CD14-positive monocyte (primary cell): ENCODE measurements at regions not wholly inside any gene's neighbourhood (a gene's known extent, or its start where the extent isn't known, plus 50 kb on each side); places are given as distances from the start of the nearest gene placed in this dataset.

Experiments used
- DNase-seq, 3 donors: peaks; one replicate each; pipeline ENCODE4 v3.0.0-alpha.2; 2011 to 2022
- H2AFZ ChIP-seq: 2 replicates; pipeline ENCODE4 v1.6.0; 2012; ENCODE audit warnings: mild to moderate bottlenecking, low read depth, low read length, inconsistent platforms; ENCODE audit not compliant: insufficient read depth, poor library complexity, severe bottlenecking
- H3K27ac ChIP-seq, 2 donors: 1 replicate in 1 of 2; 2 replicates in 1 of 2; pipeline ENCODE4 v1.5.1; 2012 to 2013; ENCODE audit warnings: low read length in 2 of 2, control low read depth in 1 of 2, inconsistent platforms in 1 of 2, low read depth in 1 of 2, mild to moderate bottlenecking in 1 of 2
- H3K27me3 ChIP-seq, 2 donors: one replicate each; pipeline versions ENCODE4 v1.6.0 to v1.6.1; 2011 to 2013; ENCODE audit warnings: low read length in 2 of 2; ENCODE audit not compliant: control insufficient read depth in 2 of 2, insufficient read depth in 2 of 2
- H3K36me3 ChIP-seq, 2 donors: replicated peaks in 1 of 2; 1 replicate in 1 of 2; 2 replicates in 1 of 2; pipeline versions ENCODE4 v1.5.1 to v1.6.1; 2012 to 2013; ENCODE audit warnings: low read length in 2 of 2, control low read depth in 1 of 2, inconsistent platforms in 1 of 2, mild to moderate bottlenecking in 1 of 2; ENCODE audit not compliant: insufficient read depth in 2 of 2, control insufficient read depth in 1 of 2
- H3K4me1 ChIP-seq, 2 donors: 1 replicate in 1 of 2; 2 replicates in 1 of 2; pipeline versions ENCODE4 v1.5.1 to v1.6.1; 2012 to 2013; ENCODE audit warnings: low read length in 2 of 2, control low read depth in 1 of 2, inconsistent platforms in 1 of 2, mild to moderate bottlenecking in 1 of 2, moderate library complexity in 1 of 2; ENCODE audit not compliant: insufficient read depth in 2 of 2, control insufficient read depth in 1 of 2
- H3K4me2 ChIP-seq: replicated peaks from 2 replicates; pipeline ENCODE3; 2012; ENCODE audit warnings: low read length, moderate library complexity, mild to moderate bottlenecking; ENCODE audit not compliant: poor library complexity, severe bottlenecking; ENCODE audit errors: extremely low read depth
- H3K4me3 ChIP-seq, 3 experiments: fragments of 200-600 bp in 1 of 3; sonication (generic) in 1 of 3; replicated peaks in 1 of 3; 1 replicate in 2 of 3; 2 replicates in 1 of 3; pipeline ENCODE4 v1.5.1; 2011 to 2013; ENCODE audit warnings: low read length in 3 of 3, mild to moderate bottlenecking in 3 of 3, control low read depth in 2 of 3, low read depth in 2 of 3, inconsistent platforms in 1 of 3, moderate library complexity in 1 of 3
- H3K79me2 ChIP-seq: 2 replicates; pipeline ENCODE4 v1.6.0; 2012; ENCODE audit warnings: mild to moderate bottlenecking, control low read depth, inconsistent platforms, low read length, moderate library complexity; ENCODE audit not compliant: insufficient read depth
- H3K9ac ChIP-seq: 2 replicates; pipeline ENCODE4 v1.6.0; 2017; ENCODE audit warnings: low read length, mild to moderate bottlenecking; ENCODE audit not compliant: insufficient read depth, poor library complexity, severe bottlenecking
- H3K9me3 ChIP-seq, 2 donors: replicated peaks in 1 of 2; 1 replicate in 1 of 2; 2 replicates in 1 of 2; pipeline versions ENCODE4 v1.5.1 to v1.6.1; 2012 to 2013; ENCODE audit warnings: low read length in 2 of 2, control low read depth in 1 of 2; ENCODE audit not compliant: control insufficient read depth in 1 of 2, insufficient read depth in 1 of 2
- H4K20me1 ChIP-seq: 2 replicates; pipeline ENCODE4 v1.6.0; 2012; ENCODE audit warnings: mild to moderate bottlenecking, low read length, control low read depth, moderate library complexity; ENCODE audit not compliant: insufficient read depth
- H3K27ac Mint-ChIP-seq, 7 donors: one replicate each; pipeline ENCODE4 v1.8.0; 2020; ENCODE audit warnings: mild to moderate bottlenecking in 7 of 7, mixed read lengths in 7 of 7, moderate library complexity in 6 of 7, inconsistent platforms in 2 of 7
- H3K27me3 Mint-ChIP-seq, 3 donors: one replicate each; pipeline ENCODE4 v1.8.0; 2021 to 2022; ENCODE audit warnings: low read depth in 3 of 3, mild to moderate bottlenecking in 3 of 3, mixed read lengths in 3 of 3, moderate library complexity in 3 of 3, inconsistent platforms in 1 of 3
- H3K36me3 Mint-ChIP-seq, 2 donors: one replicate each; pipeline ENCODE4 v1.8.0; 2020; ENCODE audit warnings: mixed read lengths in 2 of 2, inconsistent platforms in 1 of 2, mild to moderate bottlenecking in 1 of 2
- H3K4me1 Mint-ChIP-seq: one replicate; pipeline ENCODE4 v1.8.0; 2020; ENCODE audit warnings: mild to moderate bottlenecking, mixed read lengths
- H3K4me3 Mint-ChIP-seq, 2 donors: one replicate each; pipeline ENCODE4 v1.8.0; 2020; ENCODE audit warnings: mild to moderate bottlenecking in 2 of 2, mixed read lengths in 2 of 2, moderate library complexity in 1 of 2
- H3K9me3 Mint-ChIP-seq, 7 donors: one replicate each; pipeline ENCODE4 v1.8.0; 2020 to 2022; ENCODE audit warnings: mixed read lengths in 7 of 7, mild to moderate bottlenecking in 6 of 7, moderate library complexity in 6 of 7, inconsistent platforms in 2 of 7
- CTCF ChIP-seq: fragments of 200-600 bp; IDR thresholded peaks from one replicate; pipeline ENCODE4 v1.8.0; 2022; ENCODE audit warnings: antibody characterized with exemption, mild to moderate bottlenecking
- whole genome bisulfite sequencing: methylation state at CpG from one replicate; pipeline ENCODE4 v1.1.5; 2013; ENCODE audit warnings: missing lambda C conversion rate; ENCODE audit not compliant: insufficient coverage; 5-methylcytosine and 5-hydroxymethylcytosine counted together
- intact Hi-C, 2 donors: fragments of 100-400 bp; cut with micrococcal nuclease; formaldehyde crosslinking; loops; one replicate each; pipeline versions ENCODE4 v1.15.0 to v1.15.1; 2023

GRCh38 chr9:29616844-29617243, 2043.6 kb upstream of the C9orf72 start:
- no peak overlapping the region for H2AFZ ChIP-seq
- no peaks in the 10 kb centered on the region for H3K36me3 ChIP-seq
- H3K4me3 ChIP-seq = no peak overlapping the region
- intact Hi-C loops = no loop called here
- no peaks in the 10 kb centered on the region for H3K36me3 Mint-ChIP-seq
- H3K27ac Mint-ChIP-seq = no peak overlapping the region
- H3K27me3 ChIP-seq = no peaks in the 10 kb centered on the region
- DNase-seq = no peak
- no peak for TF ChIP-seq CTCF
- no peak overlapping the region for H3K27ac ChIP-seq
- H3K4me2 ChIP-seq = no peak overlapping the region
- no CpG with 5 or more reads among the region's 2 CpGs for WGBS
- H3K4me1 ChIP-seq = peaks cover 0 to 5% of the 10 kb centered on the region in 2 donors
- no peaks in the 10 kb centered on the region for H4K20me1 ChIP-seq
- no peak overlapping the region for H3K4me3 Mint-ChIP-seq
- no peaks in the 10 kb centered on the region for H3K9me3 ChIP-seq
- H3K9me3 Mint-ChIP-seq = peaks cover 0 to 4% (median 0%) of the 10 kb centered on the region in 7 donors
- H3K79me2 ChIP-seq = no peaks in the 10 kb centered on the region
- H3K27me3 Mint-ChIP-seq = no peaks in the 10 kb centered on the region
- no peak overlapping the region for H3K9ac ChIP-seq
- peaks cover 16% of the 10 kb centered on the region for H3K4me1 Mint-ChIP-seq

- no peaks in the 10 kb centered on the region for H3K9me3 ChIP-seq
- DNase-seq = no peak
- no peaks in the 10 kb centered on the region for H3K79me2 ChIP-seq
- no peaks in the 10 kb centered on the region for H3K27me3 ChIP-seq
- Mint-ChIP-seq H3K27me3 (peaks cover 0 to 2% (median 0%) of the 10 kb centered on the region in 3 donors), H3K36me3 (no peaks in the 10 kb centered on the region), H3K9me3 (peaks cover 0 to 5% (median 0%) of the 10 kb centered on the region in 7 donors), H3K27ac (no peak overlapping the region), H3K4me1 (no peaks in the 10 kb centered on the region), H3K4me3 (no peak overlapping the region)
- no peak overlapping the region for H3K27ac ChIP-seq
- H3K9ac ChIP-seq = no peak overlapping the region
- no peaks in the 10 kb centered on the region for H3K36me3 ChIP-seq
- H4K20me1 ChIP-seq = no peaks in the 10 kb centered on the region
- intact Hi-C loops = no loop called here
- no peak for TF ChIP-seq CTCF
- H3K4me2 ChIP-seq = no peak overlapping the region
- no peak overlapping the region for H3K4me3 ChIP-seq
- no peak overlapping the region for H2AFZ ChIP-seq
- WGBS = 34% methylated on average over 2 of the region's 2 CpGs
- no peaks in the 10 kb centered on the region for H3K4me1 ChIP-seq
These were observed 2052.0 kb upstream of the C9orf72 start for GRCh38 chr9:29625292-29625731.
